Right lobe of liver (tissue), 6 donors: ENCODE measurements at regions not wholly inside any gene's neighbourhood (a gene's known extent, or its start where the extent isn't known, plus 50 kb on each side); places are given as distances from the start of the nearest gene placed in this dataset.
"Not testable (repeated sequence)": the region's sequence is repeated elsewhere in the genome, so short reads cannot be mapped to it uniquely, and the experiment has no call there.

ENCODE experiments used
- ATAC-seq, 4 donors: fragments of 200-7000 bp; cut with Tn5 transposase; one replicate each; pipeline ENCODE4 v1.9.1; 2020; ENCODE audit warnings: mild to moderate bottlenecking in 4 of 4, moderate library complexity in 4 of 4
- DNase-seq, 3 donors: peaks; one replicate each; pipeline ENCODE4 v3.0.0-alpha.2; 2020
- H3K27ac ChIP-seq, 3 donors: fragments of 200-600 bp; one replicate each; pipeline ENCODE4 v1.8.0; 2022
- H3K27me3 ChIP-seq, 2 donors: fragments of 200-600 bp; one replicate each; pipeline ENCODE4 v1.8.0; 2022
- H3K36me3 ChIP-seq, 4 donors: fragments of 200-600 bp; sonication (generic) in 1 of 4; one replicate each; pipeline versions ENCODE4 v1.5.1 to v1.8.0; 2017 to 2022; ENCODE audit warnings: control low read depth in 1 of 4
- H3K4me1 ChIP-seq, 4 donors: fragments of 200-600 bp; sonication (generic) in 1 of 4; one replicate each; pipeline versions ENCODE4 v1.5.1 to v1.8.0; 2017 to 2022; ENCODE audit warnings: control low read depth in 1 of 4
- H3K4me3 ChIP-seq, 3 donors: fragments of 200-600 bp; one replicate each; pipeline ENCODE4 v1.8.0; 2022
- H3K9me3 ChIP-seq, 4 donors: fragments of 200-600 bp; sonication (generic) in 1 of 4; one replicate each; pipeline versions ENCODE4 v1.5.1 to v1.8.0; 2017 to 2022; ENCODE audit warnings: control low read depth in 1 of 4
- POLR2A ChIP-seq: fragments of 450-650 bp; IDR thresholded peaks from one replicate; pipeline ENCODE4 v1.6.1; 2017; ENCODE audit warnings: antibody characterized with exemption, mild to moderate bottlenecking
- WGBS: methylation state at CpG from one replicate; pipeline ENCODE4 v1.1.6; 2018; ENCODE audit warnings: low coverage, low lambda C conversion rate; ENCODE audit not compliant: insufficient coverage; ENCODE audit errors: missing lambda C conversion rate; 5-methylcytosine and 5-hydroxymethylcytosine counted together
- intact Hi-C, 2 donors: fragments of 100-400 bp; cut with DNase I; formaldehyde crosslinking; loops; one replicate each; pipeline versions ENCODE4 v1.11.2 to v1.14.1; 2022
- TF ChIP-seq, protein P1 (sequence below), 4 donors: fragments of 200-600 bp in 3 of 4; fragments of 450-650 bp in 1 of 4; IDR thresholded peaks; one replicate each; pipeline versions ENCODE4 v1.5.1 to v1.8.0; 2016 to 2022; ENCODE audit warnings: antibody characterized with exemption in 4 of 4, mild to moderate bottlenecking in 2 of 4
- donor health status: DM: no; HTN: yes; CAD: no.
- donor health status: DM: no; HTN: no; CAD: no.
- donor health status: DM: no; HTN: no; CAD: no.
- donor health status: DM: no; HTN: yes; CAD: no.
- donor health status: DM: no; HTN: yes; CAD: no.

- intact Hi-C loops, result no loop called here
- ATAC-seq (no peak), DNase-seq (no peak)
- H3K27ac ChIP-seq, result no peak overlapping the region
- 61% methylated on average over 3 of the region's 3 CpGs for WGBS
- H3K36me3 ChIP-seq, result no peaks in the 10 kb centered on the region
- no peaks in the 10 kb centered on the region for H3K9me3 ChIP-seq
- TF ChIP-seq POLR2A, result no peak
- TF ChIP-seq, protein P1, sequence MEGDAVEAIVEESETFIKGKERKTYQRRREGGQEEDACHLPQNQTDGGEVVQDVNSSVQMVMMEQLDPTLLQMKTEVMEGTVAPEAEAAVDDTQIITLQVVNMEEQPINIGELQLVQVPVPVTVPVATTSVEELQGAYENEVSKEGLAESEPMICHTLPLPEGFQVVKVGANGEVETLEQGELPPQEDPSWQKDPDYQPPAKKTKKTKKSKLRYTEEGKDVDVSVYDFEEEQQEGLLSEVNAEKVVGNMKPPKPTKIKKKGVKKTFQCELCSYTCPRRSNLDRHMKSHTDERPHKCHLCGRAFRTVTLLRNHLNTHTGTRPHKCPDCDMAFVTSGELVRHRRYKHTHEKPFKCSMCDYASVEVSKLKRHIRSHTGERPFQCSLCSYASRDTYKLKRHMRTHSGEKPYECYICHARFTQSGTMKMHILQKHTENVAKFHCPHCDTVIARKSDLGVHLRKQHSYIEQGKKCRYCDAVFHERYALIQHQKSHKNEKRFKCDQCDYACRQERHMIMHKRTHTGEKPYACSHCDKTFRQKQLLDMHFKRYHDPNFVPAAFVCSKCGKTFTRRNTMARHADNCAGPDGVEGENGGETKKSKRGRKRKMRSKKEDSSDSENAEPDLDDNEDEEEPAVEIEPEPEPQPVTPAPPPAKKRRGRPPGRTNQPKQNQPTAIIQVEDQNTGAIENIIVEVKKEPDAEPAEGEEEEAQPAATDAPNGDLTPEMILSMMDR (IDR thresholded peaks at IDR 0.05), result no peak
- no peaks in the 10 kb centered on the region for H3K27me3 ChIP-seq
- H3K4me1 ChIP-seq, result no peaks in the 10 kb centered on the region
- H3K4me3 ChIP-seq, result no peak overlapping the region
Observed at GRCh38 chr2:192948316-192948715, 753.6 kb upstream of the TMEFF2 start.

- no peak overlapping the region for H3K4me3 ChIP-seq
- H3K27ac ChIP-seq, result no peak overlapping the region
- no peaks in the 10 kb centered on the region for H3K9me3 ChIP-seq
- TF ChIP-seq, protein P1 (IDR thresholded peaks at IDR 0.05), result no peak
- TF ChIP-seq POLR2A, result no peak
- WGBS, result 67% methylated on average over 1 of the region's 1 CpG
- no peak for ATAC-seq
- intact Hi-C loops, result no loop called here
- no peak for DNase-seq
- H3K4me1 ChIP-seq, result no peaks in the 10 kb centered on the region
- H3K27me3 ChIP-seq, result no peaks in the 10 kb centered on the region
- H3K36me3 ChIP-seq, result no peaks in the 10 kb centered on the region
Observed at GRCh38 chr2:192947352-192947751, 752.6 kb upstream of the TMEFF2 start.

GRCh38 chr2:192940767-192941166 lies 746.0 kb upstream of the TMEFF2 start:
- Histone ChIP-seq H3K27ac (no peak overlapping the region), H3K9me3 (no peaks in the 10 kb centered on the region), H3K4me3 (no peak overlapping the region), H3K27me3 (no peaks in the 10 kb centered on the region), H3K36me3 (no peaks in the 10 kb centered on the region), H3K4me1 (no peaks in the 10 kb centered on the region)
- TF ChIP-seq, protein P1 (IDR thresholded peaks at IDR 0.05), result no peak
- no peak for TF ChIP-seq POLR2A
- 60% methylated on average over 1 of the region's 1 CpG for WGBS
- ATAC-seq, result no peak
- no peak for DNase-seq
- intact Hi-C loops, result no loop called here

GRCh38 chr2:192932376-192932775 lies 737.6 kb upstream of the TMEFF2 start:
- DNase-seq (no peak), ATAC-seq (no peak)
- no peaks in the 10 kb centered on the region for H3K36me3 ChIP-seq
- no peak overlapping the region for H3K4me3 ChIP-seq
- no peaks in the 10 kb centered on the region for H3K27me3 ChIP-seq
- H3K27ac ChIP-seq, result no peak overlapping the region
- WGBS, result 23% methylated on average over 1 of the region's 1 CpG
- H3K9me3 ChIP-seq, result no peaks in the 10 kb centered on the region
- no peaks in the 10 kb centered on the region for H3K4me1 ChIP-seq
- intact Hi-C loops, result no loop called here
- TF ChIP-seq, protein P1 (IDR thresholded peaks at IDR 0.05), result no peak
- no peak for TF ChIP-seq POLR2A

- DNase-seq, ATAC-seq, H3K36me3 ChIP-seq, H3K4me3 ChIP-seq, H3K27ac ChIP-seq, H3K27me3 ChIP-seq, H3K9me3 ChIP-seq, intact Hi-C loops, H3K4me1 ChIP-seq: not testable (repeated sequence)
- 100% methylated on average over 4 of the region's 4 CpGs for WGBS
Observed at GRCh38 chr2:192921631-192922030, 726.9 kb upstream of the TMEFF2 start.
